WTC11 (cell line): ENCODE measurements at regions not wholly inside any gene's neighbourhood (a gene's known extent, or its start where the extent isn't known, plus 50 kb on each side); places are given as distances from the start of the nearest gene placed in this dataset.

ENCODE experiments used
- ATAC-seq: fragments of 200-7000 bp; cut with Tn5 transposase; 2 replicates; pipeline ENCODE4 v1.10.0; 2021; ENCODE audit warnings: mild to moderate bottlenecking, moderate library complexity
- CTCF ChIA-PET: fragments of 300-600 bp; sonication (Branson Sonifier 250); formaldehyde crosslinking; loops from one replicate; lab custom pipeline; 2021; ENCODE audit warnings: antibody characterized with exemption; lab: Charles Lee
- POLR2A ChIA-PET: fragments of 350-600 bp; sonication (Branson Sonifier 250); formaldehyde crosslinking; loops from one replicate; lab custom pipeline; 2021; ENCODE audit warnings: antibody characterized with exemption; lab: Charles Lee
- DNase-seq: peaks from one replicate; pipeline ENCODE4 v3.0.0; 2021; ENCODE audit warnings: low spot score
- H3K27ac Mint-ChIP-seq: 2 replicates; pipeline ENCODE4 v1.8.0; 2021; ENCODE audit warnings: mixed read lengths
- H3K27me3 Mint-ChIP-seq: 2 replicates; pipeline ENCODE4 v1.8.0; 2021; ENCODE audit warnings: low read depth, mild to moderate bottlenecking, moderate library complexity, mixed read lengths
- H3K36me3 Mint-ChIP-seq: 2 replicates; pipeline ENCODE4 v1.8.0; 2021; ENCODE audit warnings: mixed read lengths
- H3K4me1 Mint-ChIP-seq: 2 replicates; pipeline ENCODE4 v1.8.0; 2022; ENCODE audit warnings: mixed read lengths
- H3K4me3 Mint-ChIP-seq: 2 replicates; pipeline ENCODE4 v1.8.0; 2021; ENCODE audit warnings: mild to moderate bottlenecking, moderate library complexity, mixed read lengths
- H3K9me3 Mint-ChIP-seq: 2 replicates; pipeline ENCODE4 v1.8.0; 2021; ENCODE audit warnings: mixed read lengths
- CDX4 ChIP-seq: fragments of 250-450 bp; sonication (Bioruptor Pico); IDR thresholded peaks from 2 replicates; pipeline ENCODE4 v1.9.0; 2021; ENCODE audit warnings: moderate library complexity, mild to moderate bottlenecking, inconsistent platforms, borderline replicate concordance
- CREB1 ChIP-seq: sonication (generic); formaldehyde crosslinking; IDR thresholded peaks from 2 replicates; pipeline ENCODE4 v1.8.0; 2023; ENCODE audit warnings: mild to moderate bottlenecking, missing genetic modification reagents
- E2F5 ChIP-seq: sonication (generic); formaldehyde crosslinking; IDR thresholded peaks from 2 replicates; pipeline ENCODE4 v1.8.1; 2022; ENCODE audit warnings: mild to moderate bottlenecking, moderate library complexity, missing genetic modification reagents
- EMX1 ChIP-seq: fragments of 250-450 bp; sonication (Bioruptor Pico); IDR thresholded peaks from 2 replicates; pipeline ENCODE4 v1.8.0; 2021; ENCODE audit warnings: mild to moderate bottlenecking
- ERG ChIP-seq: fragments of 250-450 bp; sonication (Bioruptor Pico); IDR thresholded peaks from 2 replicates; pipeline ENCODE4 v1.8.0; 2021; ENCODE audit warnings: mild to moderate bottlenecking
- ESRRA ChIP-seq: sonication (generic); formaldehyde crosslinking; IDR thresholded peaks from 2 replicates; pipeline ENCODE4 v1.8.1; 2022; ENCODE audit warnings: mild to moderate bottlenecking, missing genetic modification reagents, borderline replicate concordance
- FOXJ3 ChIP-seq: sonication (generic); formaldehyde crosslinking; IDR thresholded peaks from 2 replicates; pipeline ENCODE4 v1.9.0; 2021; ENCODE audit warnings: missing genetic modification reagents, mild to moderate bottlenecking, borderline replicate concordance
- GABPB1 ChIP-seq: sonication (generic); formaldehyde crosslinking; IDR thresholded peaks from 2 replicates; pipeline ENCODE4 v1.8.1; 2023; ENCODE audit warnings: mild to moderate bottlenecking, missing genetic modification reagents
- GRHL2 ChIP-seq: fragments of 250-450 bp; sonication (Bioruptor Pico); IDR thresholded peaks from 2 replicates; pipeline ENCODE4 v1.8.0; 2022; ENCODE audit warnings: mild to moderate bottlenecking, moderate library complexity; ENCODE audit not compliant: insufficient replicate concordance, severe bottlenecking
- HMGXB4 ChIP-seq: sonication (generic); formaldehyde crosslinking; IDR thresholded peaks from 2 replicates; pipeline ENCODE4 v1.8.1; 2023; ENCODE audit warnings: mild to moderate bottlenecking, moderate library complexity, missing genetic modification reagents
- MLX ChIP-seq: sonication (generic); formaldehyde crosslinking; IDR thresholded peaks from 2 replicates; pipeline ENCODE4 v1.8.1; 2023; ENCODE audit warnings: mild to moderate bottlenecking, missing genetic modification reagents, moderate library complexity
- MXD4 ChIP-seq: fragments of 250-450 bp; sonication (Bioruptor Pico); IDR thresholded peaks from 2 replicates; pipeline ENCODE4 v1.8.0; 2021; ENCODE audit warnings: mild to moderate bottlenecking, moderate library complexity, borderline replicate concordance
- MYBL2 ChIP-seq: sonication (generic); formaldehyde crosslinking; IDR thresholded peaks from 2 replicates; pipeline ENCODE4 v1.8.1; 2023; ENCODE audit warnings: mild to moderate bottlenecking, moderate library complexity, missing genetic modification reagents
- NR1H2 ChIP-seq: sonication (generic); formaldehyde crosslinking; IDR thresholded peaks from 2 replicates; pipeline ENCODE4 v1.9.0; 2021; ENCODE audit warnings: mild to moderate bottlenecking, moderate library complexity, missing genetic modification reagents
- NR3C1 ChIP-seq: sonication (generic); formaldehyde crosslinking; conservative IDR thresholded peaks from 2 replicates; pipeline ENCODE4 v1.8.1; 2023; ENCODE audit warnings: low read depth, mild to moderate bottlenecking, missing genetic modification reagents
- SMAD4 ChIP-seq: sonication (generic); formaldehyde crosslinking; IDR thresholded peaks from 2 replicates; pipeline ENCODE4 v1.8.0; 2022; ENCODE audit warnings: mild to moderate bottlenecking, missing genetic modification reagents
- TEAD1 ChIP-seq: sonication (generic); formaldehyde crosslinking; IDR thresholded peaks from 2 replicates; pipeline ENCODE4 v1.8.0; 2022; ENCODE audit warnings: mild to moderate bottlenecking, missing genetic modification reagents
- TP53 ChIP-seq: sonication (generic); formaldehyde crosslinking; IDR thresholded peaks from 2 replicates; pipeline ENCODE4 v1.8.1; 2023; ENCODE audit warnings: mild to moderate bottlenecking, missing genetic modification reagents
- ZBTB43 ChIP-seq: sonication (generic); formaldehyde crosslinking; IDR thresholded peaks from 2 replicates; pipeline ENCODE4 v1.8.1; 2023; ENCODE audit warnings: mild to moderate bottlenecking, missing genetic modification reagents
- ZNF121 ChIP-seq: sonication (generic); formaldehyde crosslinking; IDR thresholded peaks from 2 replicates; pipeline ENCODE4 v1.8.0; 2023; ENCODE audit warnings: missing genetic modification reagents
- ZNF232 ChIP-seq: sonication (generic); formaldehyde crosslinking; IDR thresholded peaks from 2 replicates; pipeline ENCODE4 v1.8.0; 2022; ENCODE audit warnings: mild to moderate bottlenecking, missing genetic modification reagents
- ZNF396 ChIP-seq: fragments of 250-450 bp; sonication (Bioruptor Pico); IDR thresholded peaks from 2 replicates; pipeline ENCODE4 v1.8.0; 2021; ENCODE audit warnings: mild to moderate bottlenecking, moderate library complexity, borderline replicate concordance

- ATAC-seq: no peak
- Mint-ChIP-seq H3K4me1 (peaks cover 17% of the 10 kb centered on the region), H3K27ac (no peak overlapping the region), H3K36me3 (peaks cover 20% of the 10 kb centered on the region), H3K4me3 (no peak overlapping the region), H3K9me3 (peaks cover 45% of the 10 kb centered on the region), H3K27me3 (no peaks in the 10 kb centered on the region)
- ChIA-PET POLR2A (no interaction called here), CTCF (no interaction called here)
- TF ChIP-seq CDX4 (CRISPR knock-in tag) (no peak), HMGXB4 (CRISPR knock-in tag) (no peak), GABPB1 (no peak), GRHL2 (no peak), CREB1 (CRISPR knock-in tag) (no peak), EMX1 (CRISPR knock-in tag) (no peak), ERG (CRISPR knock-in tag) (no peak), SMAD4 (no peak), ESRRA (CRISPR knock-in tag) (no peak), TEAD1 (CRISPR knock-in tag) (no peak), MLX (no peak), ZBTB43 (no peak), MXD4 (CRISPR knock-in tag) (no peak), NR1H2 (no peak)
- no peak for DNase-seq
These were observed 436.4 kb downstream of the QKI start for GRCh38 chr6:163850874-163851273.

GRCh38 chr6:163844761-163845160, 430.2 kb downstream of the QKI start:
- peaks cover 15% of the 10 kb centered on the region for H3K36me3 Mint-ChIP-seq
- ChIA-PET CTCF (interaction anchor here (1.2 kb wide), 1 partner anchor 112 kb away, joined by 6 read pairs; no protein-coding TSS in a partner anchor), POLR2A (no interaction called here)
- H3K9me3 Mint-ChIP-seq: peaks cover 37% of the 10 kb centered on the region
- H3K4me3 Mint-ChIP-seq: no peak overlapping the region
- TF ChIP-seq E2F5: no peak
- TF ChIP-seq NR3C1 (CRISPR knock-in tag): no peak
- no peak for TF ChIP-seq ZNF121 (CRISPR knock-in tag)
- TF ChIP-seq ESRRA (CRISPR knock-in tag): no peak
- TF ChIP-seq ZNF396: no peak
- TF ChIP-seq FOXJ3 (CRISPR knock-in tag): no peak
- TF ChIP-seq MYBL2 (CRISPR knock-in tag): no peak
- TF ChIP-seq TP53 (CRISPR knock-in tag): no peak
- TF ChIP-seq ZNF232 (CRISPR knock-in tag): no peak
- DNase-seq (no peak), ATAC-seq (no peak)
- H3K27me3 Mint-ChIP-seq: no peaks in the 10 kb centered on the region
- H3K27ac Mint-ChIP-seq: no peak overlapping the region
- no peaks in the 10 kb centered on the region for H3K4me1 Mint-ChIP-seq
